ENCODE measurements at regions not wholly inside any gene's neighbourhood (a gene's known extent, or its start where the extent isn't known, plus 50 kb on each side); places are given as distances from the start of the nearest gene placed in this dataset.

- Histone ChIP-seq H3K9me3 (replicated peaks in 1 of 2; ENCODE audit: control insufficient read depth in 1 of 2, insufficient read depth in 1 of 2, low read length in 2 of 2) (no peaks in the 10 kb centered on the region), H4K20me1 (ENCODE audit: insufficient read depth, low read length) (no peaks in the 10 kb centered on the region), H3K9ac (ENCODE audit: insufficient read depth, low read length, poor library complexity, severe bottlenecking) (no peak overlapping the region), H3K27ac (ENCODE audit: low read depth in 1 of 2, low read length in 2 of 2) (no peak overlapping the region), H2AFZ (ENCODE audit: insufficient read depth, low read depth, low read length, poor library complexity, severe bottlenecking) (no peak overlapping the region), H3K4me3 (replicated peaks in 1 of 3; ENCODE audit: low read depth in 2 of 3, low read length in 3 of 3) (no peak overlapping the region), H3K4me2 (replicated peaks; ENCODE audit: extremely low read depth, low read length, poor library complexity, severe bottlenecking) (no peak overlapping the region), H3K27me3 (ENCODE audit: control insufficient read depth in 2 of 2, insufficient read depth in 2 of 2, low read length in 2 of 2) (no peaks in the 10 kb centered on the region), H3K4me1 (ENCODE audit: control insufficient read depth in 1 of 2, insufficient read depth in 2 of 2, low read length in 2 of 2) (no peaks in the 10 kb centered on the region), H3K79me2 (ENCODE audit: insufficient read depth, low read length) (no peaks in the 10 kb centered on the region), H3K36me3 (replicated peaks in 1 of 2; ENCODE audit: control insufficient read depth in 1 of 2, insufficient read depth in 2 of 2, low read length in 2 of 2) (no peaks in the 10 kb centered on the region)
- no peaks in the 10 kb centered on the region for H3K36me3 Mint-ChIP-seq
- no peak for TF ChIP-seq CTCF (IDR thresholded peaks at IDR 0.05)
- no CpG with 5 or more reads among the region's 4 CpGs for WGBS (ENCODE audit: insufficient coverage)
- DNase-seq = no peak
- H3K27ac Mint-ChIP-seq = no peak overlapping the region
- no peaks in the 10 kb centered on the region for H3K4me1 Mint-ChIP-seq
- no peak overlapping the region for H3K4me3 Mint-ChIP-seq
- peaks cover 0 to 6% (median 0%) of the 10 kb centered on the region in 7 donors for H3K9me3 Mint-ChIP-seq
- intact Hi-C loops (cut with micrococcal nuclease) = no loop called here
- no peaks in the 10 kb centered on the region for H3K27me3 Mint-ChIP-seq (ENCODE audit: low read depth in 3 of 3)
These were observed 573.2 kb downstream of the DIPK2A start for GRCh38 chr3:144544871-144545270.

GRCh38 chr3:144546539-144546938 is 574.9 kb downstream of the DIPK2A start:
- no peaks in the 10 kb centered on the region for H3K27me3 ChIP-seq (ENCODE audit: control insufficient read depth in 2 of 2, insufficient read depth in 2 of 2, low read length in 2 of 2)
- H3K36me3 ChIP-seq (replicated peaks in 1 of 2; ENCODE audit: control insufficient read depth in 1 of 2, insufficient read depth in 2 of 2, low read length in 2 of 2) = no peaks in the 10 kb centered on the region
- Mint-ChIP-seq H3K4me1 (no peaks in the 10 kb centered on the region), H3K27me3 (ENCODE audit: low read depth in 3 of 3) (no peaks in the 10 kb centered on the region), H3K36me3 (no peaks in the 10 kb centered on the region), H3K4me3 (no peak overlapping the region), H3K27ac (no peak overlapping the region), H3K9me3 (peaks cover 0 to 3% (median 0%) of the 10 kb centered on the region in 7 donors)
- no peak for DNase-seq
- H3K4me1 ChIP-seq (ENCODE audit: control insufficient read depth in 1 of 2, insufficient read depth in 2 of 2, low read length in 2 of 2) = no peaks in the 10 kb centered on the region
- no CpG with 5 or more reads among the region's 2 CpGs for WGBS (ENCODE audit: insufficient coverage)
- intact Hi-C loops (cut with micrococcal nuclease) = no loop called here
- H3K4me2 ChIP-seq (replicated peaks; ENCODE audit: extremely low read depth, low read length, poor library complexity, severe bottlenecking) = no peak overlapping the region
- H2AFZ ChIP-seq (ENCODE audit: insufficient read depth, low read depth, low read length, poor library complexity, severe bottlenecking) = no peak overlapping the region
- H3K9ac ChIP-seq (ENCODE audit: insufficient read depth, low read length, poor library complexity, severe bottlenecking) = no peak overlapping the region
- H4K20me1 ChIP-seq (ENCODE audit: insufficient read depth, low read length) = no peaks in the 10 kb centered on the region
- H3K9me3 ChIP-seq (replicated peaks in 1 of 2; ENCODE audit: control insufficient read depth in 1 of 2, insufficient read depth in 1 of 2, low read length in 2 of 2) = no peaks in the 10 kb centered on the region
- no peaks in the 10 kb centered on the region for H3K79me2 ChIP-seq (ENCODE audit: insufficient read depth, low read length)
- TF ChIP-seq CTCF (IDR thresholded peaks at IDR 0.05) = no peak
- no peak overlapping the region for H3K27ac ChIP-seq (ENCODE audit: low read depth in 1 of 2, low read length in 2 of 2)
- H3K4me3 ChIP-seq (replicated peaks in 1 of 3; ENCODE audit: low read depth in 2 of 3, low read length in 3 of 3) = no peak overlapping the region

Data from CD14-positive monocyte (primary cell).